ENCODE measurements at regions not wholly inside any gene's neighbourhood (a gene's known extent, or its start where the extent isn't known, plus 50 kb on each side); places are given as distances from the start of the nearest gene placed in this dataset.

GRCh38 chr1:71345491-71345890 is 264.7 kb upstream of the ZRANB2 start:
- H3K27ac Mint-ChIP-seq: no peak overlapping the region
- H3K9me3 Mint-ChIP-seq: peaks cover 10 to 46% (median 22%) of the 10 kb centered on the region in 6 donors
- H3K27me3 Mint-ChIP-seq (ENCODE audit: low read depth in 3 of 3): no peaks in the 10 kb centered on the region

DNA sequence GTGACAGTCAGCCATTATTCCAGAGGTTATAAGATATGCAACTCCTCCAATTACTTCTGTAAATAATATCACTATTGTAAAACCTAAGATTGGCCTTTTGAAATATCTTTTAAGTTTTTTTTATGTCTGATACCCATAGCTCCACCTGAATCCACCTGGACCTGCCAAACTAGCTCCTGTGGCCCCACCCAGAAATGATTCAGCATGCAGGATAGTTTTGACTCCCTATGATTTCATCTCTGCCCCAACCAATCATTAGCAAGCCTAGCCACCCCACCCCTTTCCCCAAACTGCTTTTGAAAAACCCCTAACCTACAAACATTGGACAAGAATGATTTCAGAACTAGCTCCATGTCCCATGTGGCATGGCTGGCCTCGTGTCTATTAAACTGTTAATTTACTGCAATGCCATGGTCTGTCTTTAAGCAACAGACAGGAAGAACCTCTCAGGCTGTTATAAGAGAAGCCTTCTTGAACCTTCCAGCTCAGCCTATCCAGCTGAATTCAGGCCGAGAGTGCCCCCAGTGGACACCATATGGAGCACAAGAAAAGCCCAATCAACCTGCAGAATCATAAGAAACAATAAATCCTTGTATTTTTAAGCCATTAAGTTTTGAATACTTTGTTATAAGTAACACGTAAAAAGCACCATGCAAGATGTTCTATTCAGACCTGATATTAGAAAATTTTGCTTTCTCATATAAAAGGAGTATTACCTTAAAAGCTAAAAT is 263.0 kb upstream of the ZRANB2 start:
- no peaks in the 10 kb centered on the region for H3K27me3 Mint-ChIP-seq (ENCODE audit: low read depth in 3 of 3)
- no peak overlapping the region for H3K4me3 Mint-ChIP-seq
- DNase-seq: no peak
- H3K4me1 Mint-ChIP-seq: no peaks in the 10 kb centered on the region
- no peaks in the 10 kb centered on the region for H3K36me3 Mint-ChIP-seq
- no peak overlapping the region for H3K27ac Mint-ChIP-seq
- peaks cover 16 to 48% (median 22%) of the 10 kb centered on the region in 6 donors for H3K9me3 Mint-ChIP-seq

More at GRCh38 chr1:71345491-71345890, 264.7 kb upstream of the ZRANB2 start:
- no peaks in the 10 kb centered on the region for H3K36me3 Mint-ChIP-seq
- DNase-seq: no peak
- H3K4me1 Mint-ChIP-seq: no peaks in the 10 kb centered on the region
- no peak overlapping the region for H3K4me3 Mint-ChIP-seq

GRCh38 chr1:71339238-71339637 is 258.4 kb upstream of the ZRANB2 start:
- H3K4me1 Mint-ChIP-seq: no peaks in the 10 kb centered on the region
- no peak overlapping the region for H3K27ac Mint-ChIP-seq
- H3K4me3 Mint-ChIP-seq: no peak overlapping the region
- H3K27me3 Mint-ChIP-seq (ENCODE audit: low read depth in 3 of 3): no peaks in the 10 kb centered on the region
- no peaks in the 10 kb centered on the region for H3K36me3 Mint-ChIP-seq
- peaks cover 9 to 58% (median 25%) of the 10 kb centered on the region in 6 donors for H3K9me3 Mint-ChIP-seq
- no peak for DNase-seq

GRCh38 chr1:71330991-71331390 is 250.2 kb upstream of the ZRANB2 start:
- DNase-seq: no peak
- peaks cover 3 to 45% (median 19%) of the 10 kb centered on the region in 6 donors for H3K9me3 Mint-ChIP-seq
- H3K27me3 Mint-ChIP-seq (ENCODE audit: low read depth in 3 of 3): peaks cover 0 to 2% (median 1%) of the 10 kb centered on the region in 3 donors
- H3K4me3 Mint-ChIP-seq: no peak overlapping the region
- no peak overlapping the region for H3K27ac Mint-ChIP-seq
- no peaks in the 10 kb centered on the region for H3K36me3 Mint-ChIP-seq
- H3K4me1 Mint-ChIP-seq: no peaks in the 10 kb centered on the region

- Mint-ChIP-seq H3K4me3 (no peak overlapping the region), H3K9me3 (peaks cover 1 to 52% (median 28%) of the 10 kb centered on the region in 6 donors), H3K27ac (no peak overlapping the region), H3K4me1 (no peaks in the 10 kb centered on the region), H3K36me3 (no peaks in the 10 kb centered on the region), H3K27me3 (ENCODE audit: low read depth in 3 of 3) (no peaks in the 10 kb centered on the region)
- no peak for DNase-seq
These were observed 243.9 kb upstream of the ZRANB2 start for GRCh38 chr1:71324671-71325267.

DNA sequence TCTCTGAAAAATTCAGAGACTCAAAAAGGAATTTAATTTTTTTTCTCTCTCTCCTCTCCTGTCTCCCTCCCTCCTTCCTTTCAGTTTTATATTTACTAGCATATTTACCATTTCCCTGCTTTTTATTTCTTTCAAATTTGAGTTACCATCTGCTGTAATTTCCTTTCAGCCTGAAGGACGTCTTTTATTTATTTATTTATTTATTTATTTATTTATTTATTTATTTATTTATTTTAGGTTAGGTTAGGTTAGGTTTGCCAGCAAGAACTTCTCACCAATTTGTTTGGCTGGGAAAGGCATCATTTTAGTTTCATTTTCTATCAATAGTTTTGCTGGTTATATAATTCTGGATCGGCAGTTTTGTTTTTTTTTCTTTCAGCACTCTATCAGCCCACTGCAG is 231.7 kb upstream of the ZRANB2 start:
- no peak for DNase-seq
- no peak overlapping the region for H3K4me3 Mint-ChIP-seq
- no peak overlapping the region for H3K27ac Mint-ChIP-seq
- no peaks in the 10 kb centered on the region for H3K36me3 Mint-ChIP-seq
- peaks cover 0 to 2% (median 0%) of the 10 kb centered on the region in 3 donors for H3K27me3 Mint-ChIP-seq (ENCODE audit: low read depth in 3 of 3)
- H3K4me1 Mint-ChIP-seq: no peaks in the 10 kb centered on the region
- H3K9me3 Mint-ChIP-seq: peaks cover 10 to 48% (median 27%) of the 10 kb centered on the region in 6 donors

- no peak for DNase-seq
- peaks cover 10 to 48% (median 22%) of the 10 kb centered on the region in 6 donors for H3K9me3 Mint-ChIP-seq
- H3K27ac Mint-ChIP-seq: no peak overlapping the region
- no peaks in the 10 kb centered on the region for H3K4me1 Mint-ChIP-seq
- peaks cover 0 to 2% (median 0%) of the 10 kb centered on the region in 3 donors for H3K27me3 Mint-ChIP-seq (ENCODE audit: low read depth in 3 of 3)
- no peaks in the 10 kb centered on the region for H3K36me3 Mint-ChIP-seq
- no peak overlapping the region for H3K4me3 Mint-ChIP-seq
These were observed 230.5 kb upstream of the ZRANB2 start for GRCh38 chr1:71311376-71311775.

GRCh38 chr1:71307451-71307850 is 226.6 kb upstream of the ZRANB2 start:
- H3K27ac Mint-ChIP-seq: no peak overlapping the region
- no peaks in the 10 kb centered on the region for H3K27me3 Mint-ChIP-seq (ENCODE audit: low read depth in 3 of 3)
- H3K36me3 Mint-ChIP-seq: no peaks in the 10 kb centered on the region
- no peak overlapping the region for H3K4me3 Mint-ChIP-seq
- DNase-seq: no peak
- peaks cover 0 to 31% (median 11%) of the 10 kb centered on the region in 6 donors for H3K9me3 Mint-ChIP-seq
- no peaks in the 10 kb centered on the region for H3K4me1 Mint-ChIP-seq

GRCh38 chr1:71304125-71304524 is 223.3 kb upstream of the ZRANB2 start:
- Mint-ChIP-seq H3K9me3 (peaks cover 0 to 41% (median 13%) of the 10 kb centered on the region in 6 donors), H3K4me1 (no peaks in the 10 kb centered on the region), H3K36me3 (no peaks in the 10 kb centered on the region), H3K27ac (no peak overlapping the region), H3K4me3 (no peak overlapping the region), H3K27me3 (ENCODE audit: low read depth in 3 of 3) (no peaks in the 10 kb centered on the region)
- no peak for DNase-seq

- Mint-ChIP-seq H3K27ac (no peak overlapping the region), H3K4me3 (no peak overlapping the region), H3K9me3 (peaks cover 0 to 38% (median 11%) of the 10 kb centered on the region in 6 donors), H3K27me3 (ENCODE audit: low read depth in 3 of 3) (peaks cover 0 to 2% (median 0%) of the 10 kb centered on the region in 3 donors), H3K36me3 (no peaks in the 10 kb centered on the region), H3K4me1 (no peaks in the 10 kb centered on the region)
- no peak for DNase-seq
These were observed 222.8 kb upstream of the ZRANB2 start for GRCh38 chr1:71303617-71304041.

- DNase-seq: no peak
- H3K4me1 Mint-ChIP-seq: no peaks in the 10 kb centered on the region
- no peak overlapping the region for H3K27ac Mint-ChIP-seq
- H3K27me3 Mint-ChIP-seq (ENCODE audit: low read depth in 3 of 3): peaks cover 0 to 2% (median 0%) of the 10 kb centered on the region in 3 donors
- H3K4me3 Mint-ChIP-seq: no peak overlapping the region
- peaks cover 0 to 3% (median 0%) of the 10 kb centered on the region in 3 donors for H3K36me3 Mint-ChIP-seq
- H3K9me3 Mint-ChIP-seq: peaks cover 2 to 35% (median 10%) of the 10 kb centered on the region in 6 donors
These were observed 217.8 kb upstream of the ZRANB2 start for GRCh38 chr1:71298633-71299032.

DNA sequence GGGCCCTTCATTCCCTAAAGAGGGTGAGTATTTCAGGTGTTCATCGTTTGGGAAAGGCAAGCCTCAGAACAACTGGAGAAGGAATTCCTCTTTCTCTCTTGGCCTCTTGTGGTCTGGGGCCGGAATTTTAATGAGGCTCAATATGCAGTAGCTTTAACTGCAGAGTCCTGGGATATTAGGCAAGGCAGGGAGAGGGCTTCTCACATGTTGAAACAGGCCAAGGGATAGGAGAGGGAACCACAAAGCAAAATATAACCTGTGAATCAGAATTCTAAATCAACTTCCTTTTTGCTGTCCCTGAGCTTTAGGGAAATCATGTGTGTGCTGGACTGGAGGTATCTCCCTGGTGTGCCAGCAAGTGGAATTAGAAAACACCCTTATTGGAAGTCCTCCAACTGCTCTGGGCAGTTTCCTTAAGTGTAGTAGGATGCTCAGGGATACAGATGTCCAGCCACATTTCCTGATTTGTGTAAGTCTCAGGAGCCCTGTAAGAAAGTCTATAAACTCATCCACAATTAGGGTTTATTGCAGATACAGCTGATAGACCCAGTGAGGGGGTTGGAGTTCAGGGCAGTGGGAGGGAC is 215.8 kb upstream of the ZRANB2 start:
- Mint-ChIP-seq H3K9me3 (peaks cover 2 to 40% (median 13%) of the 10 kb centered on the region in 6 donors), H3K36me3 (peaks cover 0 to 3% (median 0%) of the 10 kb centered on the region in 3 donors), H3K27me3 (ENCODE audit: low read depth in 3 of 3) (peaks cover 0 to 2% (median 0%) of the 10 kb centered on the region in 3 donors), H3K27ac (no peak overlapping the region), H3K4me1 (no peaks in the 10 kb centered on the region), H3K4me3 (no peak overlapping the region)
- no peak for DNase-seq

DNA sequence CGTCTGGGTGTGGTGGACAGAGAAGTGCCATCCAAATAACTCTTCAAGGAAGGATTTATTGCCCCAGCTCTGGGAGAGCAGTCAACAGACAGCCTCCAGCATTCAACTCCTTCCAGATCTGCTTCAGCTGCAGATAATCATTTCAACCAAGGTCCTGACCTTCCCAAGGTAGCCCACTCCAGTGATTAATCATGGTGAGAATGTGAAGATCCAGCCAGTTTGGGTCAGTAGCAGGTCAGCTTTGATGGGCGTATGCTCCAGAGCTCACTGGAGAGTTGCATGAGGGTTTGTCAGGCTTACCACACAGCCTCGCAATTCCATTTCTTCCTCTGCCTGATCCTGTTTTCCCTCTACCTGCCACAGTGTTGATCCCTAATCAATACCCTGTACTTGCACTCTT is 214.5 kb upstream of the ZRANB2 start:
- no peaks in the 10 kb centered on the region for H3K4me1 Mint-ChIP-seq
- H3K4me3 Mint-ChIP-seq: no peak overlapping the region
- DNase-seq: no peak
- no peak overlapping the region for H3K27ac Mint-ChIP-seq
- peaks cover 0 to 2% (median 2%) of the 10 kb centered on the region in 3 donors for H3K27me3 Mint-ChIP-seq (ENCODE audit: low read depth in 3 of 3)
- peaks cover 0 to 3% (median 0%) of the 10 kb centered on the region in 3 donors for H3K36me3 Mint-ChIP-seq
- peaks cover 3 to 35% (median 16%) of the 10 kb centered on the region in 6 donors for H3K9me3 Mint-ChIP-seq

GRCh38 chr1:71294178-71294577 is 213.3 kb upstream of the ZRANB2 start:
- H3K4me3 Mint-ChIP-seq: no peak overlapping the region
- H3K27ac Mint-ChIP-seq: no peak overlapping the region
- no peak for DNase-seq
- H3K27me3 Mint-ChIP-seq (ENCODE audit: low read depth in 3 of 3): peaks cover 0 to 2% (median 2%) of the 10 kb centered on the region in 3 donors
- H3K4me1 Mint-ChIP-seq: no peaks in the 10 kb centered on the region
- peaks cover 11 to 46% (median 21%) of the 10 kb centered on the region in 6 donors for H3K9me3 Mint-ChIP-seq
- peaks cover 0 to 3% (median 0%) of the 10 kb centered on the region in 3 donors for H3K36me3 Mint-ChIP-seq
